HL-60/S4 treated with retinoic acid at 250 ng/mL for 4 days and 3 days (cell line): ENCODE measurements at regions not wholly inside any gene's neighbourhood (a gene's known extent, or its start where the extent isn't known, plus 50 kb on each side); places are given as distances from the start of the nearest gene placed in this dataset.

Experiments
- in situ Hi-C: fragments of 300-500 bp; cut with MboI; formaldehyde crosslinking; loops from 2 replicates; pipeline ENCODE4 v1.7.0; 2022; ENCODE audit warnings: low sequenced_read_pairs

GRCh38 chr7:3135626-3136025 lies 92.0 kb upstream of the CARD11 start:
- in situ Hi-C loops, result no loop called here

GRCh38 chr7:3138206-3138605 lies 94.5 kb upstream of the CARD11 start:
- in situ Hi-C loops, result no loop called here

- in situ Hi-C loops, result no loop called here
Measured at GRCh38 chr7:3138997-3139396, 95.3 kb upstream of the CARD11 start.

DNA sequence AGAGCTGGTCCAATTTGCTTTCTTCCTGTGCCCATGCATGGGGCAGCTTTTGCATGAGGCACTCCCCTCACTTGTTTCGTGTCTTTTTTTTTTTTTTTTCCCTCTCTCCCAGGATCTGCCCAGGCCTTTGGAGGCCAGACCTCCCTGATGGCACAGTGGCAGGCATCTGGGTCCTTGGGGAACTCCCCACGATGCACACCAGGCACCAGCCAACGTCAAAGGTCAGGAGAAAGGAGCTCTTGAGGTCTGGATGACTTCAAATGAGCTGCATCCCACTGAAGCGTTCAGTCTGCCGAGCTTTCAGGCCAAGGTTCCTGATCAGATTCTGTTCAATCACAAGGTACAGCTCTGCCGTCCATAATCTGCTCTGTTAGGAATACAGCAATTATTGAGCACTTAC lies 97.2 kb upstream of the CARD11 start:
- in situ Hi-C loops, result loop anchor here (10.0 kb wide), 1 partner anchor 266 kb away; no protein-coding TSS in a partner anchor

DNA sequence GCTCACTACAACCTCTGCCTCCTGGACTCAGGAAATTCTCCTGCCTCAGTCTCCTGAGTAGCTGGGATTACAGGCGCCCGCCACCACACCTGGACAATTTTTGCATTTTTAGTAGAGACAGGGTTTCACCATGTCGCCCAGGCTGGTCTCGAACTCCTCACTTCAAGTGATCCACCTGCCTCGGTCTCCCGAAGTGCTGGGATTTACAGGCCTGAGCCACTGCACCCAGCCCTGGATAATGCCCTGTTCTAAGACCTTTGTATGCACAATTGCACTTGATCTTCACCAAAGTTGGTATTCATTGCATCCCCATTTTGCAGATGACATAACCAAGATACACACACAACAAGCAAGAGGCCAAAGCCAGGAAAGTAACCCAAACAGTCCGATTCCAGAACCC lies 97.7 kb upstream of the CARD11 start:
- in situ Hi-C loops, result loop anchor here (10.0 kb wide), 1 partner anchor 267 kb away; no protein-coding TSS in a partner anchor

- in situ Hi-C loops, result loop anchor here (10.0 kb wide), 1 partner anchor 269 kb away; no protein-coding TSS in a partner anchor
Measured at GRCh38 chr7:3143869-3144775, 100.5 kb upstream of the CARD11 start.

GRCh38 chr7:3144776-3145125 lies 101.1 kb upstream of the CARD11 start:
- in situ Hi-C loops, result loop anchor here (10.0 kb wide), 1 partner anchor 270 kb away; no protein-coding TSS in a partner anchor

DNA sequence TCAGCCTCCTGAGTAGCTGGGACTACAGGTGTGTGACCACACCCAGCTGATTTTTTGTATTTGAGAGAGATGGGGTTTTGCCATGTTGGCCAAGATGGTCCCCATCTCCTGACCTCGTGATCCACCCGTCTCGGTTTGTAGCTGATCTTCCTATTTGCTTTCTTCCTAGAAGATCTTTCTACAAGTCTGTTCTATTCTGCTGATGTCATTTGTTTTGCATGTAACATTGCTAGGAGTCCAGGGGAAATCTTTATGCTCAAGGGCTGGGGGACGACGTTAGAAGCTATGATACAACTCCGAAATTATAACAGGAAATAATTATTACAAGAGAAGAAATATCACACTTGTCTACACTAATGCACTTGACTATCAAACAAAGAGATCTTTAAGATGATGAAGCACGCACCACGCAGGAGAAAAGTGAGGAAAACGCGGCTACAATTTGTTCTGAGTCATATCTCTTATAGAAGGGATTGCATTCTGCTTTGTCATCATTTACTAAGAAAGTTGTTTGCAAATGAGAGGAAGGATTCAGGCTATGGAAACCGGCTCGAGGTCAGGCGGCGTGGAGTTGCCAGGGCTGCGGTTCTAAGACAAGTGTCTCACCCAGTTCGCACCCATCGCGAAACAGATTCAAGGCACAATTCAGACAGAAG lies 103.0 kb upstream of the CARD11 start:
- in situ Hi-C loops, result loop anchor here (10.0 kb wide), 1 partner anchor 272 kb away; no protein-coding TSS in a partner anchor

DNA sequence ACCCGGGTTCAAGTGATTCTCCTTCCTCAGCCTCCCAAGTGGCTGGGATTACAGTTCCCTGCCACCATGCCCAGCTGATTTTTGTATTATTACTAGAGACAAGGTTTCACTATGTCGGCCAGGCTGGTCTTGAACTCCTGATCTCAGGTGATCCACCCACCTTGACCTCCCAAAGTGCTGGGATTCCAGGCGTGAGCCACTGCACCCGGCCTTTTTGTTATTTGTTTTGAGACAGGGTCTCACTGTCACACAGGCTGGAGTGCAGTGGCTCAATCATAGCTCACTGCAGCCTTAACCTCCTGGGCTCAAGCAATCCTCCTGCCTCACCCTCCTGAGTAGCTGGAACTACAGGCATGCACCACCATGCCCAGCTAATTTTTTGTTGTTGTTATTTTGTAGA lies 104.8 kb upstream of the CARD11 start:
- in situ Hi-C loops, result loop anchor here (10.0 kb wide), 1 partner anchor 274 kb away; no protein-coding TSS in a partner anchor

DNA sequence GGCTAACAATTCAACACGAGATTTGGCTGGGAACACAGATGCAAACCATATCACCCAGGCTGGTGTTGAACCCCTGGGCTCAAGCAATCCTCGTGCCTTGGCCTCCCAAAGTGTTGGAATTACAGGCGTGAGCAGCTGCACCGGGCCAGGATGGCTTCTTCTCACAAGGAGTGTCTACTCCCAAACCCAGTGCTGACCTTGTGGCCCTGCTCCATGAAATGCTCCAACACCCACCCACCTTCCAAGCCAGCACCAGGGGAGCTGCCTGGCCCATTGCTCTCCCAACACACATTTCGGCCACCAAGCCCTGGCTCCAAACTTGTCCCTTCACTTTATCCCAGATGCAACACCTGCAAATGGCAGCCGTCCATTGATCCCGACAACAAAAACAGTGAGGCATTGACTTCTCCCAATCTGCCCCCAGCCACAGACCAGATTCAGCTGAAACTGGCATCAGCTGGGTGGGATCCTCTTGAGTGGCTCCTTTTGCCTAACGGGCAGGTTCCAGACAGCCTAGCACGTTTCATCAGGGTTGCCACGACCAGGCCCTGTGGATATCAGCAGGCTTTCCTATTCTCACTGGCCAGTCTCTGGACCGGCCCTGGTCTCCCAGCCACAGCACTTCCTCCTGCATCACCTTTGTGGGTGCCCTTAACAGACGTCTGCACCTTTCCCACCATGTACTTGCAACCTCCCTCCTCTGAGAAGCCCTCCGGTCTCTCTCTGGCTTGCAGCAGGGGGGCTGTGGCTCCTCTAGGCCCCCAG lies 105.7 kb upstream of the CARD11 start:
- in situ Hi-C loops, result loop anchor here (10.0 kb wide), 1 partner anchor 275 kb away; no protein-coding TSS in a partner anchor

GRCh38 chr7:3150027-3150426 lies 106.4 kb upstream of the CARD11 start:
- in situ Hi-C loops, result loop anchor here (10.0 kb wide), 1 partner anchor 255 kb away; no protein-coding TSS in a partner anchor

GRCh38 chr7:3151784-3152183 lies 108.1 kb upstream of the CARD11 start:
- in situ Hi-C loops, result loop anchor here (10.0 kb wide), 1 partner anchor 257 kb away; no protein-coding TSS in a partner anchor

DNA sequence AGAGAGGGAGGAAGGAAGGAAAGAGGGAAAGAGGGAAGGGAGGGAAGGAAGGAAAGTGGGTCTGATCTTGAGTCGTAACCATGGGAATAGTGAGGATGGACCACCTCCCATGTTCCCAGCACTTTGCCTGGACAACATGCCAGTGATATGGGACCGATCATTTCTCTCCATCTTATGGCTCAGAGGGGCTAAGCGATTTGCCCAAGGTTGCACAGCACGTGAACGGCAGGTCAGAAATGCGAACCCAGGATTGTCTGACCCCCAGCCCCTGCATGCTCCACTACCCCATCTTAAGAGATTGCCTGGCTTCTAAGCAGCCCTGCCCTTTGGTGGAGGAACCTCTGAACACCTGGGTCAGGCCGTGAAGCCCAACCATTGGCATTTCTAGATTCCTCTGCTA lies 109.0 kb upstream of the CARD11 start:
- in situ Hi-C loops, result loop anchor here (10.0 kb wide), 1 partner anchor 258 kb away; no protein-coding TSS in a partner anchor

- in situ Hi-C loops, result loop anchor here (10.0 kb wide), 1 partner anchor 258 kb away; no protein-coding TSS in a partner anchor
Measured at GRCh38 chr7:3153118-3153517, 109.5 kb upstream of the CARD11 start.

DNA sequence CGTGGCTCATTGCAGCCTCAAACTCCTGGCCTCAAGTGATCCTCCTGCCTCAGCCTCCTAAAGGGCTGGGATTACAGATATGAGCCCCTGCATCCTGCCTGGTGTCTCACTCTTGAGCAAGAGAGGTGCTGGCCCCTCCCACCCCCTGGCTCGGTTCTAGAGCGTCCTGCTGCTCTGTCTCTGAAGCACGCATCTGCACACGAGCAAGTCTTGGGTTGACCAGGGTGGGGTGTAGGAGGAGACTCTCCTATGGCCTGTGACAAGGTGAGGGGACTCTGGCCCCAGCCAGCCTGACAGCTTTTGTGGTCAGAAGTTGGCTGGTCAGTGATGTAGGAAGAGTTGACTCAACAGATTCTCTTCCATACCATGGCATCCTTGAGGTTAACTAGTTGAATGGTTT lies 110.7 kb upstream of the CARD11 start:
- in situ Hi-C loops, result loop anchor here (10.0 kb wide), 1 partner anchor 260 kb away; no protein-coding TSS in a partner anchor

DNA sequence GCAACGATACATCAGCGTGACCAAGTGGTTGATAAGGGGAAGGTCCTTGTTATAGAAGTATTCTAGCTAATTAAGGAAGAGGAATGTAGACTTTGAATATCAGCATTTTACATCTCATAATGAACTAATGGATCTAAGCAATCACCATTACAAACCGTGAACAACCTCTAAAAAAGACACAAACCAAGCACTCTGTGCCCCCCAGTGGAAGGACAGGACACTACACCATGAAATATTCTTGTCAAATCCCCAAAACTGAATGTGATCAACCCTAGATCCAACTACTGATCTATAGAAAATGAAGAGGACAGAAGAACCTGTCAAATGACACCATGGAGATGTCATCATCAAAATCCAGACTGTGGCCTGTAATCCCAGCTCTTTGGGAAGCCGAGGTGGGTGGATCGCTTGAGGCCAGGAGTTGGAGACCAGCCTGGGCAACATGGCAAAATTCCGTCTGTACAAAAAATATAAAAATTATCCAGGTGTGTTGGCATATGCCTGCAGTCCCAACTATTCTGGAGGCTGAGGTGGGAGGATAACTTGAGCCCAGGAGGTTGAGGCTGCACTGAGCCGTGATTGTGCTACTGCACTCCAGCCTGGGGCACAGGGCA lies 111.3 kb upstream of the CARD11 start:
- in situ Hi-C loops, result loop anchor here (10.0 kb wide), 1 partner anchor 260 kb away; no protein-coding TSS in a partner anchor

GRCh38 chr7:3156508-3156907 lies 112.8 kb upstream of the CARD11 start:
- in situ Hi-C loops, result loop anchor here (10.0 kb wide), 1 partner anchor 262 kb away; no protein-coding TSS in a partner anchor

DNA sequence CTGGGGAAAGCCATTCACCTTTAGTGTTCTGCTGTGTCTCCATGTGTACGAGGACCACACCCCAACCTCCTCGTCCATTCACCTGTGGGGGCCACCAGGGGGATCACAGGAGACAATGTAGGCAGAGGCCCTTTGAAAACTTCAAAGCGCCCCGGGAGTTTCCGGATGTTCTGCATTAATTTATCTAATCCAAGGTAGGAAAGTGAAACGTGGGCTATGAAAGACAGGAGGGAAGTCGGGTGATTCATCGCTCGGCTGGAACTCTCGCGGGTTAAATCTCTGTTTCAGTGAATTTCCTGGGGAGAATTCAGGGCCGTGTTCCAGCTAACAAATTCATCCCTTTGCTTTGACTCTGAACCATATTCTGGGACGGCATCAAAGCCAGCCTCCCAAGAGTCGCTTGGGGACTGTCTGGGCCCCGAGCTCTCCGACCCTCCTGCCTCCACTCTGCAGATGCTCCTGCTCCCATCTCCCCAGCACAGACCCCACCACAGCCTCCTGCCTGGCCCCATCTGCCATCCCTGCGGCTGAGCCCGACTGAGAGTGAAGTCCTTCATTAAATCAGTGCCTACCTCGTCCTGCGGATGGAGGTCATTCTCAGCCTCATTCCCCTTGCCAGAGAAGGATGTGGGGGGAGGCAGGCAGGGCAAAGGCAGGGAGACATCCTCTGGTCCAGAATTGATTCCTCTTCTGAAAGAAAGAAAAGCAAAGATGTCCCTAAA lies 114.1 kb upstream of the CARD11 start:
- in situ Hi-C loops, result loop anchor here (10.0 kb wide), 1 partner anchor 263 kb away; no protein-coding TSS in a partner anchor

- in situ Hi-C loops, result loop anchor here (10.0 kb wide), 1 partner anchor 264 kb away; no protein-coding TSS in a partner anchor
Measured at GRCh38 chr7:3158341-3158760, 114.7 kb upstream of the CARD11 start.
